HTR-8/SVneo (cell line): ENCODE measurements at regions not wholly inside any gene's neighbourhood (a gene's known extent, or its start where the extent isn't known, plus 50 kb on each side); places are given as distances from the start of the nearest gene placed in this dataset.

Experiments used
- DNase-seq: peaks from one replicate; pipeline ENCODE4 v3.0.0; 2011; ENCODE audit warnings: low spot score, mixed read lengths; ENCODE audit not compliant: insufficient read length
- FAIRE-seq: peaks from 2 replicates; lab custom pipeline; 2011; peaks lifted over from hg19 to GRCh38; lab: Jason Lieb, UNC

DNA sequence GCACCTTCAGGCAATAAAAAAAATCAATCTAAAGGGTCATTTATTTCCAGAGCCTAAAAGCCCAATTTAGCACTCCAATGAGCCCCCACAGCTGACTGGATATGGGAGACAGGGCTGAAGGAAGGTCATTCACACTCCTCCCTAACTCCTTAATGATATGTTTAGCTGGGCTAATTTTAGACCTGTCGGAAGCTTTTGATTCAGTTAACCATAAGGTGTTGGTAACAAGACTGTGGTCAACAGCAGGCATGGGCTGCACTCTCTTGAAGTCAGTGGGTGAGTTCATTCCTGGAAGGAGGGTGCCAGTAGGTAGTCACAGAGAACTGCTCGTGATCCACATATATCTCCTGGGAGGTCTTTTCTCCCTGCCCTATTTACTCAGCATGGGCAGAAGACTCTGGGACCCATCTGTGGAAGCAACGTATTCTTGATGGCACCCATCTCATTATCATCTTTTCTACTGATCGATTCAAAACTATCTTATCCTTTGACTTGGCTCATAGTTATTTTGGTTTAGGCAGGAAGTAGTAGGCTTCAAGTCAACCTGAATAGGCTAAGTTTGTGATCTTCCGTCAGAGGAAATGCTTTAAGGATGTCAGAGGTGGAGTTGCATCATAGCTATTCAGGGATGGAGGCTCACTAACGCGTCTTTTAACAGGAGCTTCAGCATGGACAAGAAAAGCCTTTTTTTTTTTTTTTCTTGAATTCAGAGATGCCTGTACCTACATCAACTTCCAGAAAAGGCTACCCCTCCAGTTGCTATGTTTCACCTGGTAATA, 367.7 kb upstream of the SLC30A5 start:
- FAIRE-seq (no peak), DNase-seq (no peak)

DNA sequence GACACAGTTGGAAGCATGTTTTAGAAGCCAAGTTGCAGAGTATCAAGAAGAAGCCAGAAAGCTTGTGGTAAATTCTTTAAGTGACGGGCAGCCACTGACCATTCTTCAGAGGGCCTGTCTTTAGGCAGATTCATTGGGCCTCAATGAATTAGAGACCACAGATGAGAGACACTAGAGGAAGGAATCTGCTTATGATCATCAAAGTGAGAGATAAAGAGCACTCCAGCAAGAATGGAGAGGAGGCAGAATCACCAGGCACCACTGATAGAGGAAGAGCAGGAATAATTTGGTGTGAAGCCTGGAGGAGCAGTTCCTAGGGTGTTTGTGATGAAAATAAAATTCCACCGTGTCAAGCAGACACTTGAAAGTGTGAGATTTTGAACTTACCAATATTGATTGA, 365.9 kb upstream of the SLC30A5 start:
- FAIRE-seq (no peak), DNase-seq (no peak)

DNA sequence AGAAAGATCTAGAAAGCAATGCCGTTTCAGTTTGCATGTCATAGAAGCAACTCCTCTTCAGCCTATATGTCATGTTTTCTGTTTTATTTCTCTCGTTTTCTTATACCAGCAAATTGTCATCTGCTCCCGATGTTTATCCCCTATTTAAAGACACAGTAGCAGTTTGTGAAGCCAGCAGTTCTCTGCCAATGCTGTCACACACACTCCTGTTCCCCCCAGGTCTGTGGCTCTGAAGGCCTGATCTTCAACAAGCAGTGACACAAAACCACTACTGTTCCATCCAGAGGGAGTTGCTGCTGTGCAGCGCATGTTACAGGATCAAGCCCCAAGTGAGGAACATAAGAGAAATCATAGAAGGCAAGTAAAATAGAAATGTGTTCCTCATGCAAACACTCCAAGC, 364.1 kb upstream of the SLC30A5 start:
- no peak for FAIRE-seq
- DNase-seq, result no peak

DNA sequence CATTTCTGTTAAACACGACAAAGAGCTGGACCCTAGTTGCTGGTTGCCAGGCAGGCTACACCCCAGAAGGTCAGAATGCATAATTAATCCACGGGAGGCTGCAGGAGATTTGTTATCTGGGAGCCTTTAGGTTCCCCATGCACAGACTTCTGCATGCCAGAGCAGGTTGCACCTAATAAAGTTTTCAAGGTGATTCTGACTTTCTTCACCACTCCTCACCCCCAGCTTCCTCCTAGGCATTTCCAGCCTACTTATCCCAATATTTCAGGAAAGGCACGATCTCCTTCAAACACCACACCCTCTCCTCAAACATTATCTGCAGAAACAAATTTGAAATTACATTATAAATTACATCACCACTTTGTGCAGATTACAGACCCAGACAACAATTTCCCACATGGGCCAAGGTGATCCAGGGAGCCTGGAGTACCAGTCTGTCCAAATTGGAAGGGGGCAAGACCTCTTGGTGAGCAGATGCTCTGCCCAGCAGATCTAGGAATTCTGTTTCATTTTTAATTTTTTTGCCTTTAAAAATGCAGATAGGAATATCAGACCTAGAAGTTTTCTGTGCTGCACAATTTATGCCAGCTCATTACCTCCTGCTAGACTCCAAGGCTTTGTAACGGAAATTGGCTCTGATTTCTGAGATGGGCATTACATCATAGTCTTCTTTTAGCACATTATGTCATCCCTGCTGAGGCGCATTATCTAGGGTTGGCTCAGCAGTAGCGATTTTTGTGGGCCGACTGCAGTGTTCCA, 363.4 kb upstream of the SLC30A5 start:
- FAIRE-seq (no peak), DNase-seq (no peak)

DNA sequence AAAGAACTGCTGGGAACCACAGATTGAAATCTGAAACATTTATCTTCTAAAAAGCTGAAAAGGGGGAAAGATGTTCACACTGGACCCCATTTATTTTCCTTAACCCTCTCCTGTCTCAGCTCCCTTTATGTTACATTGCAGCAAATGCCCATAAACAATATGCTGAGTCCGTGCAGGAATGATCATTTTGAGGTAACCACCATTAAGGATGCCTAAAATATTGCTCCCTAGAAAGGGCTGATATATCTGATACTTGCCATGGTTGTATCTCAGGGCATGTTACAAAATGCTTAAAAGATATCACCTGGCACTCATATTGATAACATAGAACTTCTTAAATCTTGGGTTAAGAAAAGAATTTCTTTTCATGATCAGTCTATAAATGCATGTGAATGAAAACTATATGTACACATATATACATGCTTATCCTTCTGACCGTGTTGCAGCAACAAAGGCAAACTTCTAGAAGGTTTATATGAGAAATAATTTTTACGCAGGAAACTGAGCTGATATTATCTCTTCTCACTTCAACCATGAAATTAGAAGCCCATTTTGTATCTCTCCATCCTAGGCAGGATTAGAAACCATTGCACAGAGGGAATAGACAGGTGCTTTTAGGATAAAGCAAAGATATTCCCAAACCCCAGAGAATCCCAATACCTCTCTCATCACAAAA, 362.7 kb upstream of the SLC30A5 start:
- no peak for FAIRE-seq
- DNase-seq, result no peak

DNA sequence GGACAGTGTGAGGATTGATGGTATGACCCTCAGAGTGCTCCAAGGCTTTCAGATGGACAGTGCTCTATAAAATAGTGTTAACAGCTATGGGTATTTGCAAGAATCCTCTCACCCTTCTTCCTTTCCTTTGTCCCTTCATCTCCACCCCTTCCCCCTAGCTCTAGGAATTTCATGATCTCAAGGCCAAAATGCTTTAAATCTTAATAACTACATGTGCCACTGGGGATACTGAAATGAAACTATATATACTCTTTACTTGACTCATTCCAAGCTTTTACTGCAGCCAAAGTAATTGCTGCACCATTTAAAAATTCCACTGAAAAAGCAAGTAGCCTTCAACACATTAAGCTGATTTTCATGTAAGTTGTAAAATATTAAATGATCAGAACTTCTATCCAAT, 361.6 kb upstream of the SLC30A5 start:
- DNase-seq (no peak), FAIRE-seq (no peak)

DNA sequence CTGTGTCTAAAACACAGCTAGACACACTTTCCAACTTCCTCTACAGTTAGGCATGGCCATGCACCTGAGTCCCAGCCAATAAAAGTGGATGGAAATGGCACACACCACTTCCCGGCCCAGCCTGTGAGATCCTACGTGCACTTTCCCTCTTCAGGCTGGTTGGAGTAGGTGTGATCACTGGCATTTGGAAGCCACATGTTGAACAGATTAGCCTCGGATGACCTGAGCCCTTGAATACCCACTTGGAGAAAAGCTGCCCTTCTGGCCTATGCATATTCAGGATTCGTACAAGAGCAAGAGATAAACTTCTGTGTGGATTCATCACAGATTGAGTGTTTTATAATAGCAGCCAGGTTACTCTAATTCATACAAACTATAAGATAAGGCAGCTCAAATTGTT, 359.0 kb upstream of the SLC30A5 start:
- no peak for DNase-seq
- FAIRE-seq, result no peak

DNA sequence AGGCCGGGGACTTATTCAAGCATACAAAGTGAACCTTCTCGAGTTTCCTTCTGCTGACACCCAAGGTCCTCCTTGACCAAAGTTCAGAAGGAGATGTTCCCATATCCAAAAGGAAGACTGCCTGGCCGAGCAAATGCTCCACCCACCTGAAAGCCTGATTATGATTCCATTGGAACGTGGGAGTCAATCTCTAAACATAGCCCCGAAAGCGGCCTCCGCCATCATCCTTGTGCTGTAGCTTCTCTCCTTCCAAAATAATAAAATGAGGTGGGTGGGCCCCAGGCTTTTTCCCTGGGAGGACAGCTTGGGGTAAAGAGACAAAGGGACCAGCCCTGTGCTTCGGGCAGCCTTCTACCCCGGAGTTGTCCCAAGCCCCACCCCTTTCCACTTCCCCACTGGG, 355.6 kb upstream of the SLC30A5 start:
- FAIRE-seq, result no peak
- no peak for DNase-seq

DNA sequence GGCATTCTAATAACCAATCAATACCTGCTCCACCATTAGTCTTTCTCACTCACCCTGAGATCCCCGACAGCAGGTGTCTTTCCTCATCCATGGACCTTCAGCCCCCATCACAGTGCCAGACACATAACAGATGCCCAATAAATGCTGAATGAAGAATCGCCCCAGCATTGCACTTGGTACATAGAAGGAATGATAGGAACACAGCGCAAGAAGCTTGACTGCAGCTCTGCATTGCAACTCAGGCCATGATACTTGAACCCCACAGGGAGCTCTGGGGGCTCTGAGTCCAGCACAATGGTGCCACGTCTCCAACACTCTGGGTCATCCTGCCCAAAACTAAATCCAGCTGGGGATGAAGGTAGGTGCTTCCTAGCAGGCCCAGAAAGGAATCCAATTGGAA, 355.0 kb upstream of the SLC30A5 start:
- FAIRE-seq (no peak), DNase-seq (no peak)

DNA sequence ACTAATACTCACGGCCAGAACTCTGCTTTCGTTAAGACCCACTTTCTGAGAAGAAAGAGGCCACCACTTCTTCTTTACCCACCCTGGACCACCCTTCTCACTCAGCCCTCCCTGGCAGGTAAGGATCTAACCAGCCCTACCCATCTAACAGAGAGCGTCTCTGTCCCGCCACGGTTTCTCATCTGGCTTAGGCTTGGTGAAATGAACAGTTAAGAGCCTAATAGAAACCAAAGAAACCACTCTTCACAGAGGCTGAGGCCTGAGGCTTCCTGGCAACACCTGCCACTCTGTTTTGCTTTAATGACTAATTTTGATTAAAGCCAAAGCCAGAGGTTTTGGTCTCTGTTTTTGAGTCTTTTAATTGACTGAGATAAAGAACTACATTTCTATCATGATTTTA, 354.1 kb upstream of the SLC30A5 start:
- no peak for DNase-seq
- FAIRE-seq, result no peak

DNA sequence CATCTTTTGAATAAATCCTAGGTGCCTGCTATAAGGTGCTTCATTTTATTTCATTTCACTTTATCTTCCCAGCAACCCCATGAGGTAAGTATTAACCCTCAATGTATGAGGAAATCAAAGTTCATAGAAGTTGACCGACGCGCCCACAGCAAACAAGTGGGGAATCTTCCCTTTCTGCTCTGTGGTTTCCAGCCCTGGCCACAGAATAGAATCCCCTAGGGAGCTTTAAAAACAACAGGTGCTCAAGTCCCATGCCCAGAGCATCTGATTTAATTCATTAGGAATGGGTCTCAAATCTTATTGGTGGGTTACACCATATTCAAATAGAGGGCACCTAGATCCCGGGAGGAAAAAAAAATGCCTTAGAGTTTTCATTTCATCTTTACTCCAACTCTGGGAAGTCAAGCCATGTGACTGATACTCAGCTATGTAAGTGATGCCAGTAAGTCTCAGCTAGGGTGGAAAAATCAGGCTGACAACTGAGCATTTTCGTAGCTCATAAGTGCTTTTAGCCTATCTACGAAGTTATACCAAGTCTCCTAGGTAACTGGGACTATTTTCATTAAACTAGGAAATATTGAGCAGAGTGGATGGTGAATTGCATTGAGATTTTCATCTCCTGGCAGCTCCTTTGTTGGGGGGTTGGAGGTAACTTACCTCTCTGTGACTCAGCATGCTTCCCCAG, 353.4 kb upstream of the SLC30A5 start:
- DNase-seq, result no peak
- FAIRE-seq, result no peak

DNA sequence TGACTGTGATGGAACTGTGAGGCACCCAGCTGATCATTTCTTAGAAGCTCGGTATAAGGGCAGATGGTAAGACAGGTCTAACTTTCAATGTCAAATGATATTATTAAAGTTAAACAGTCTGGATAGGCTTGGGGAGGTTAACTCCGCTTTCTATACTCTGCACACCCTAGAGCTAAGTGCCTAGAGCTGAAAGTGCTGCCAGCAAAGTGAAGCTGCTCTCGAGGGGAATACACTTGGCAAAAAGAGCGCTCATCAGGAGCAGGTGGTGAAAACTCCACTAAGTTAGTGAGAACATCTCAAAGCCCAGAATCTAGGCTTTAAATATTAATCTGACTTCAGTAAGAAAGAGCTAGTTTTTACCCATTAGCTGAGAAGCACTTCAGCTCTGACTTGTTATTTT, 349.6 kb upstream of the SLC30A5 start:
- FAIRE-seq (no peak), DNase-seq (no peak)

DNA sequence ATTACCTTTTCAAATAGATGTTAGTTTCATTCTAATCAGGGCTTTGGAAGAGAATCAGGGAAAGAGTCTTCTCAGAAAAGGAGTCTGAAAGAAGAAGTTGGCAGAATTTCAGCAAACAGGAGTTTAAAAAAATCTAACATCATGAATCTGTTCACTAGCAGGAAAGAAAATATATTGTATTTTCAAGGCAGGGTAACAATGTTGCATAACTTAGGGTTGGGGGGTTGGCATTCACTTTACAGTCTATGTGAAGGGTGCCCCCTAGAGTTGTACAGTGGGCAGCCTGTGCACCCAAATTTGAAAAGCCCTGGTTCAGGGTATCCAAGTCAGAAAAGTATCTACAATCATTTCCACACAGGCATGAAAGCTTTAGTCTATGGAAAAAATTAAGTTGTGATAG, 348.4 kb upstream of the SLC30A5 start:
- FAIRE-seq (no peak), DNase-seq (no peak)

DNA sequence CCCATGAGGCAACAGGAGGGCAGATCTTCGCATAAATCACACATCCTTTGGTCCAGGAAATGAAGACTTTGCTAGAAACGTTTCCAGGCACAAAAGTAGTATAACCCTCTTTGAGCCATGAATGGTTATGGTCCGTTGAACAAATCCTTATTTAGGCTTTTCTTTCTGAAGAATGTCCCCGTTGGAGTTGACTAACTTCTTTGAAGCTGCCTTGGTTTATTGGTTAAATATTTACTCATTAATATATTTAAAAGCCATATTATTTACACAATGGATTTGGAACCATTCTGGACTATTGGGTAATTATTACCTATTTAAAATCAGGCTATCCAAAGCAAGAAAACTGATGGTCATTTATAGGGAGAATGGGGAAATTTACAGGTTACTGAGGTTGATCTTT, 347.6 kb upstream of the SLC30A5 start:
- FAIRE-seq (no peak), DNase-seq (no peak)

DNA sequence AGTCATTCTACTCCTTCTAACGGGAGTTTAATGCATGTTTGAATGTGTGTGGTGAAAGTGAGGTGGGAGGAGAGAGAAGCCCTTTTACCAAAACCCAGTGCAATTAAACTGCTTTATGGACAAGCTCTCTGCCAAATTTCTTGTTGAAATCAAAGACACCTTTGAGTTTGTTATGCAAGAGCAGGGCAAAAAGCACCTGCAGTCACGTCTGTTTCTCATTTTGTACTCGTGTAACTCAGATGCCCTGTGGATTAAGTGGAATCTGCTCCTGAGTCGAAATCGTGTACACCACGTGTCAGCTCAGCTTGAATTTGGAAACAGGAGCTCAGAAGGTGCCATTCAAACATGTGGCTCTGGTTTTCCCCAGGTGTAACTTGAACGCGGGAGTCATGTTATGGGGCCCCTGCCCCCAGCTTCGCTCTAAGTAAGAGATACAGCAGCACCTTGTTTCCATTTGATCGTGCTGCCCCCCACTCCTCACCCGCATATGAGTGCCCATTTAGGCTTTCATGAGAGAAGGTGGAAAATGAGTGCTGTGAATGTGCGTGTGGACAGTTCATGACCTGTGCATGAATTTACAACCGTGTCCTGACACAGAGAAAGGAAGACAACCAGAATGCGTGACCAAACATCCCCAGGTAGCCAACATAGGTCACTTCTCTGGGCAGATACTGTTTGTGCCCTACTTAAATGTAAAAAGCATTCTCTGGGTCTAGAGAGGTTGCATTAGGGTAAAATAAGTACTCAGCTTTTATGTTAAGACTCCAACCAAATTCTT, 347.0 kb upstream of the SLC30A5 start:
- FAIRE-seq, result no peak
- DNase-seq, result no peak

DNA sequence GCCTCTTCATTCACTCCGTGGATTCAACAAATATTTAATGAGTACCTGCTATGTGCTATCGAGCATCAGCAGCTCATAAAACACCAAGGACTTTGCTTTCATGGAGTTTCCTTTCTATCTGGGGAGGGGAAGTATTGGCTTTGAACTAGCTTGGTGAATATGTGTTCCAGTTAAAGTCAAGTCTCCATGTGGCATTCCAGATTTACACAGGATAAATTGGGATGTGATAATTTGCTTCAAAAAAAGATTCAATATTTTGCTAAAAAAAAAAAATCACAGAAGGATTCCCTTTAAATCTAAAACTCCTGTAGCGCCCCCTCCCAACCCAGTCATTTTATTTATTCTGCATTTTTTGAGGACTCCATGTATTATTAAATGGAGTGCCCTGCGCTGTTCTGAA, 346.3 kb upstream of the SLC30A5 start:
- no peak for FAIRE-seq
- DNase-seq, result no peak

DNA sequence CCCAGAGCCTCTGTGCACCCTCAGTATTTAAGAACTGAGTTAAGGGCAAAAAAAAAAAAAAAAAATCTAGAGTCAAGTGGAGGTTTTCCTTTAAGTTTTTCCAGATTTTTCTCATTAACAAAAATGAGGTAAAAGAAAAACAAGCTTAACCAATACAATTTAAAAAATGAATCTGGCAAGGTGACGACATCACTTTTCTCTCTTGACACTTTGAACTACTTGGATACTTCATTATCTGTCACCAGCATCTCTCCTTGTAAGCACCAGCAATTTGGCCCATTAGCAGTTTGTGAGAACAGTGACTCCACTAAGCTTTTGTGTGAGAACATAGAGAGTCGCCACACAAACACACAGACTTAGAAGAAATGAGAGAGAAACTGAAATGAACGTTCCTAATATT, 345.7 kb upstream of the SLC30A5 start:
- DNase-seq (no peak), FAIRE-seq (no peak)

DNA sequence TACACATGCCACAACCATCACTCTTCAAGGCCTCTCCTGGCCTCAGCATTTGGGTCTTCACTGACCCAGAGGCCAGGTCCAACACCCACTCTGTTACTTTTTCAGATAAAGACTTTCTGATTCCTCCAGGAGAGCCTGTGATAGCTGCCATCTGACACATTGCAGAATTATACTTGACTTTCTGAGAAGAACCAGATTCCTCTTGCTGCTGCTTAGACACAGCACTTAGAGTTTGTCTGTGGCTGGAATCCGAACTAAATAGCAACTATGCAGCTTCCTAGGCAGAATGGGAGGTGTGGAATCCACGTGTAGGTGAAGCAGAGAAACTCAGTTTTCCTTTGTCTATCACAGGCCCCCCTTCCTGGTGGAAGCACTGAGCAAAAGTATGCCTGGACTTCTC, 344.7 kb upstream of the SLC30A5 start:
- FAIRE-seq (no peak), DNase-seq (no peak)

DNA sequence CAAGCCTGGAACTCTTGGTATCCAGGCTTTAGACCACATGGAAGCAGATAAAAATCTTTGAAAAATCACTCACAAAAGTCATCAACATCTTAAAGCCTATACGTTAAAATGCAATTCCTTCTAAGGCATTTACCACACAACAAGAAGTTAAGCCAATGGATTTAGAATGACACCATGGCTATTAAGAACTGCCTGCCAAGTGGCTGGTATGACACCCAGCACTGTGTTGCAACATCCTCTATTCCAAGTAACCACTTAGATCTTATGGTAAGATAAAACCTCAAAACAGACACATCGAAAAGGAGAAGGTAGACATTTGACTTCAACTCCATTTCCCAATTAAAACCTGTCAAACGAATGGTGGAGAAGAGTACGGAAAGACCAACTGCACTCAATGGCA, 344.2 kb upstream of the SLC30A5 start:
- FAIRE-seq (no peak), DNase-seq (no peak)

DNA sequence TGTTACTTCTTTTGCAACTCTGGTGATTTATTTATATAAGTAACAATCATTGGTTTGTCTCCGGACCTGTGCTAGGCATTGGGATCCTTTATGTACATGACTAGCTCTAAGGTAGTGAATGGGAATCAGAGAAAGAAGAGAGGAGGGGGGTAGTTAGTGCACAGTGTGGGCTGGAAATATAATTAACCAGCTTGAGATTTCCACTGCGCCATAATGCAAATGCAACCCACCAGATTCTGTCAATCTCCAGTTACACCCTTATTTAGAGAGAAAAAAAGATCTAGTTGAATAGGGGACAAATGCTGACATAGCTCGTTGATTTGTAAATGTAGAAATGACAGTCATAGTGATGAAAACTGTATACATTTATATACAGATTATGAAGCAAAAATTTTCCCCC, 342.2 kb upstream of the SLC30A5 start:
- FAIRE-seq, result no peak

More for the DNA sequence above, 342.2 kb upstream of the SLC30A5 start:
- no peak for DNase-seq
